Fibroblast of lung (primary cell): ENCODE measurements at regions not wholly inside any gene's neighbourhood (a gene's known extent, or its start where the extent isn't known, plus 50 kb on each side); places are given as distances from the start of the nearest gene placed in this dataset.

Experiments
- CTCF ChIP-seq, 2 donors: IDR thresholded peaks in 1 of 2; conservative IDR thresholded peaks in 1 of 2; 1 replicate in 1 of 2; 2 replicates in 1 of 2; pipeline ENCODE4 v1.5.1; 2011 to 2012; ENCODE audit warnings: low read length in 2 of 2, control low read depth in 1 of 2, inconsistent platforms in 1 of 2, low read depth in 1 of 2, mild to moderate bottlenecking in 1 of 2
- EZH2 ChIP-seq: IDR thresholded peaks from 2 replicates; pipeline ENCODE4 v1.5.1; 2012; ENCODE audit warnings: low read length, control low read depth, mild to moderate bottlenecking; ENCODE audit errors: missing control alignments

DNA sequence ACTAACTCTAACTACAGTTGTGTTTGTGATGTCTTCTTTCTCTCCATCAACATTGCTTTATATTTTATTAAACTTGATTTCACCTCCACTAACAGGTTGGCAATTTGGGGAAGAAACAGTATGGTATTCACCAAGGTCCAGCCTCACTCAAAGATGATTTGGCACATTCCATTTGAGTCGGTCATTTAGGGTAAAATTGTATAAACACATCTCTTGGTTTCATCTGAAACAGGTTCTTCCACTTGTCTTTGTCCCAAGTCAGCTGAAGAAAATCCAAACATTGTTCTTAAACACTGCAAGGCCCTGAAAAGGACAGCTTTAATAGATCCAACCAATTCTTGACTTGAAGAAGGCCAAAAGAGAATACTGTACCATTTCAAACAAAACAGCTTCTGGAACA, 104.9 kb upstream of the NT5E start:
- TF ChIP-seq CTCF (conservative IDR thresholded peaks at IDR 0.05 in 1 of 2, IDR thresholded peaks at IDR 0.05 in 1 of 2; ENCODE audit: low read depth in 1 of 2, low read length in 2 of 2): no peak
- TF ChIP-seq EZH2: no peak
